GM19438 (cell line): ENCODE measurements at regions not wholly inside any gene's neighbourhood (a gene's known extent, or its start where the extent isn't known, plus 50 kb on each side); places are given as distances from the start of the nearest gene placed in this dataset.

ENCODE experiments used
- ATAC-seq: cut with Tn5 transposase; IDR thresholded peaks from one replicate; pipeline ENCODE4 v1.9.1; 2021; ENCODE audit warnings: low read depth; ENCODE audit not compliant: unreplicated experiment

DNA sequence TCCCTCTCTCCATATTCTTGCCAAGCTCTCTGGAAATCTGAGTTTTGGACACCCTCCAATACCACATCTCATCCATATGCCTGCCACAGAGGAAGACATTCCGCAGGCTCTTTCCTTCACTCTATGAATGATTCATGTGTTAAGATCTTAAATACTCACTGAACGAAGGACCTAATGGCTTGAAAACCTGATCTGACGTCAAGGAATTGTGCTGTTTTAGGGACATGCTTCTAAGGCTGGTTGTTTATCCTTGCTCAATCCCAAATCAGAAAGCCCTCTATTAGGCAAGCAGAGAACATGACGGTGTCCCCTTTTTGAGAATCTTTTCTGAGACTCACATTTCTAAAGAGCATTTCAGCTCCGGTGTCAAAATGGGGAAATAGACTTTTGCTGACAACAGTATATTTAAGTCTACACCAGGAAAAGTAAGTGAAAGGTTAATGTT lies 83.7 kb upstream of the GALNT5 start:
- no peak for ATAC-seq

DNA sequence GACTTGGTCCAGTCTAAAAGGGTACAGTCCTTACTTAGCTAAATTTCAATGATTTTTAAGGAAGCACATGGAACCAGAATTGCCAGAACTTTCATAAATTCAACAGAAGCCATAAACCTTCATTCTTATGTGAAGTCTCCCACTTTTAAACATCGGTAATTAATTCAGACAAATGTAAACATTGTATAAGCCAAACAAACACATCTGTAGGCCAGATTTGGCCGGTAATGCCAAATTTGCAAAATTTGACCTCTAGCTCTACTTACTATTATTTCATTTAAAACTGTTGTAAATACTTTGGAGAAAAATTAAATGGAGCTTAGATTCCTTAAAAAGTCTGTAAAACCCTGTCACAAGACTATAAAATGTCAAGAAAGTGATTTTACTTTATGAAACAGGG lies 83.2 kb upstream of the GALNT5 start:
- ATAC-seq, result no peak

DNA sequence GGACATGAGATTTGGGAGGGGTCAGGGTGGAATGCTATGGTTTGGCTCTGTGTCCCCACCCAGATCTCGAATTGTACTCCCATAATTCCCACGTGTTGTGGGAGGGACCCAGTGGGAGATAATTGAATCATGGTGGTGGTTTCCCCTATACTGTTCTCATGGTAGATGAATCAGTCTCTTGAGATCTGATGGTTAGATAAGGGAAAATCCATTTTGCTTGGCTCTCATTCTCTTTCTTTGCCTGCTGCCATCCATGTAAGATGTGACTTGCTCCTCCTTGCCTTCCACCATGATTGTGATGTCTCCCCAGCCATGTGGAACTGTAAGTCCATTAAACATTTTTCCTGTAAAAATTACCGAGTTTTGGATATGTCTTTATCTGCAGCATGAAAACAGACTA lies 80.9 kb upstream of the GALNT5 start:
- ATAC-seq, result no peak

DNA sequence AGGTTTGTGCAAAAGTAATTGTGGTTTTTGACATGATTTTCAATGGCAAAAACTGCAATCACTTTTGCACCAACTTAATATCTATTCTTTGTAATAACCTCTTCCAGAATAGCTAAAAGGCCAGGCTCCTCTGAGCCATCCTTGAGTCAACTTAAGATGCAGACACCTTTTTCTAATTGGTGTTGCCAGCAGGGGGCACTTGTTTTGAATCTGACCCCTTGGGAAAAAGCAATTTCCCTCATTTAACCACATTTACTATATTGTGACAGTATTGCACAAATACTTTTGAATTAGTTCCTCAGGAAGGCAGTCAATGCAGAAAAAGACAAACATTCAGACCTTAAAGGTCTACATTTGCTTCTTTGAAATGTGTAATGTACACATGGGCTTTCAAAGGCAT lies 78.6 kb upstream of the GALNT5 start:
- no peak for ATAC-seq

DNA sequence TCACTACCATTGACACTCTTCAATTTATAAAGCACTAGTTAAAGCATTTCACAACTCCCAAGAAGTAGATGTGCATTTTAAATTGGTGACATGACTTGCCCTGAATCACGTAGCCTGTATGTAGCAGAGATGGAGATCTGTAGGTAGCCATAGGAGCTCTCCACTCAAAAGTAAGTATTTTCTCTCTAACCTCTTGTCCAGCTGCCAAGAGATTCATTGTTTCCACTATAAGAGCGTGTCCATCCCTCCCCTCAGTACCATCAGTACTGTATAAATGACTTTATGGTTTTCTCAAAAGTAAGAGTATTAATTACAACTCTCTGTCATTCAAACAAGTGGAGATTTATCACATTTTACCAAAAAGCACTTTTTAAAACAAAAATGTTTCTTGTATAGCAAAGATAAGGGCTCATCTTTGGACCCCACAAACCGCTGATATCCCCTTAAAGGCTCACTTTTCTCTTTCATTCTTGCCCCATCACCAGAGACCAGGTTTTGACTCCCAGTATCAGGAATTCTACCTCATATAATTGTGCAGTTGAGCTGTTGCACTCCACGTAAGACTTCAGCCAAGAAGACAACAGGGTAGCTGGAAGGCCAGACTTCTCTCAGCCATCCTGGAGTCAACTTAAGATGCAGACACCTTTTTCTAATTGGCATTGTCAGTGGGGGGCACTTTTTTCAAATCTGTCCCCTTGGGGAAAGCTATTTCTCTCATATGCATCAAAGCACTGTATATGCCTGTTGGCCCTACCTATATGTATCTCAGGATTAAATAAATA lies 78.0 kb upstream of the GALNT5 start:
- ATAC-seq, result no peak

DNA sequence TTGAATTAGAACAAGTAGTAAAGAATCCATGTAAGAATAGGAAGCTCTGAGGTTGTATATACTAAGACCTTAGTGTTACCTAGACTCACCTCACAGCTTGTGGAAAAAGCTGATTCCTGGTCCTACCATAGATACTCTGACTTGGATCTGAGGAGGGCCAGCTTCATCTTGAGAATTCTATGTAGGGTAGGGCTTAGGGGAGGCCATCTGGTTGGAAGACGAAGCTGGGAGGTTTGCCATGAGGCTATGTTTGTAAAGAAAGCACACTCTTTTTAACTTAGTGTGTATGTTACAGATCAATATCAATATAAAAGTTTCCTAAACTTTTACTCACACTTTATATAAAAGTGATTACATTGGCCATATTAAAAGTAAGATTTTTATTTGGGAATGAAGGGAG lies 77.1 kb upstream of the GALNT5 start:
- ATAC-seq, result no peak

DNA sequence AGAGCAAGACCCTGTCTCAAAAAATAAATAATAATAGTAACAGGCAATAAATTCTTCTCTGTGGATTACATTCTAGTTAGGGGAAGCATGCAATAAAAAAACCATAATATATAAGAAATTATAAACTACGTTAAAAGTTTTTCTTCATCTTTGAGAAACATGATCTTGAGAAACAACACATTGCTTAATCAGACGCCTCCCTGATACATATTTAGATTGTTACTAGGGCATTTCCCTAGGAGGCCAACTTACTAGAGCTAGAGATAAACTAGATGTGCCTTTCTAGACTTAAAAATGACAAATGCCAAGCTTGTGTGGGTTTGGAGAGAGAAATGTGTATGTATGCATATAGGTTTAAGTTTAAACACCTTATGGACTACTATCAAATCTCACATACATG lies 76.3 kb upstream of the GALNT5 start:
- no peak for ATAC-seq

DNA sequence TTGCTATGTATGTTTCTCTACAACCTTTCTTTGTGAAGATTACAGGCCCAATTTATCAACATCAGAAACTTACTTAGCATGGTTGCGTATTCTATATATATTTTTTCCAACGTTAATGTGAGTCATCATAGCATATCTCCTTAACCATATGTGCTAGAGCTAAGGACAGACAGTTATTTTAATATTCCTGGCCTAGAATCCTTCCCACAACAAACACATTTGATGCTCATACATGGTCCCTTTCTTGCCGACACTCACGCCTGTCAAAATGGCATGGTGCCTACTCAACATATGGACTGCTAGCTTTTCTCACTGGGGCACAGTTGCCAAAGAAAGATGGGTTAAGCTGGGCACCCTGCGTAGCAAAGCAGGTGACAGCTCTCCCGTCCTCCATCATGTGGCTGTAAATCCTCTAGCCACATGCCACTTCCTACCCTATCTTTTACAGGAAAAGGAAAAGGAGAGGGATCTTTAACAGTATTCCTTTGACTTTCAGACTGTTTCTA lies 75.2 kb upstream of the GALNT5 start:
- ATAC-seq, result no peak

DNA sequence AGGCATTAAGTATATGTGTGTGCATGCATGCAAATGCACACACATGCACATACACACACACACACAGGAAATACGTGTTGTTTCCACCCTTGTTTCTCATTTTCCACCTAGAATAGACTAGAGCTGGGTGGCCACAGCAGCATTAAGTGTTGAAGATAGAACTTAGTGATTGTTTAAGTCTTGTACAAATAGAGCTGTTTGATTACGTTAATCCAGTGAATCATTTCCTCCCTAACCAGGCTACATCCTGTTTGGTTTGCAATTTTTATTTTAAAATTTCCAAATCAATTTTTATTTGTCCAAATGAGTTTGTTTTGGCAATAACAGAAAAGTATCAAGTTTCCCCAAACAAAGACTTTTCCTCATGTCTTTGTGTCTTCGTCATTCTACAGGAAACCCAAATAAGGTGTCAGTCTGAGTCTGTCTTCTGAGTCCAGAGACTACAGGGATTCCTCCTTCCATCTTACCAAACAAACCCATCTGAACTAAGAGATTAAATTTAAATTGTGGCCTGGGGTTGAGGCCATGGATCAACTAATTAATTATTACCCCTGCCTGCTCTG lies 74.6 kb upstream of the GALNT5 start:
- no peak for ATAC-seq

DNA sequence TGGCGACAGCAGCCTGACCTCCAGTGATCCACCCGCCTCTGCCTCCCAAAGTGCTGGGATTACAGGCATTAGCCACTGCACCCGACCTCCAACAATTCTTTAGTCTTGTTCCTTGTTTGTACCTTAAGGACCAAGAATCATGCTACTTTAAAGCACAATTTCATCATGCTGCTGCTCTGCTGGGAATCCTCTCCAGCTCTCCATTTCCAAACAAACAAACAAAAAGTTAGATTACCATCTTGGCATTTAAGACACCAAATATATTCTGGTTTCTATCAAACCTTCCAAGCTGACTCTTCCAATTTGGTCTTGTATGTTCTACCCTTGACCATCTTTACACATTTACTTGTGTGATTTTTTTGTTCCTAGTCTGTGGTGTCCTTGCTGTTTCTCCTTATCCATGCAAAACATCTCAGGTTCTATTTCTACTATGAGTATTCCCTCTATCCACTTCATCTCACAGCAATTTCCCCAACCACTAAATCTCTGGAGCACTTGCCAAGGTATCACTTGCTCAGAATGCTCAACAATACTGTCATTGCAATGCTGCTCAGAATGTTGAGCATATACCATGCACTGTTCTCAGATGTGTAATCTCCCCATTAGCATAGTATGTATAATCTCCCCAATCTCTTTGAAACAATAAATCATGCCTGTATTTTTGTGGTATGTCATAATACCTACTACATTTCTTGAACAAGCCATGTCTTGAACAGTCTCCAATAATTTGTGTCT lies 73.2 kb upstream of the GALNT5 start:
- no peak for ATAC-seq

DNA sequence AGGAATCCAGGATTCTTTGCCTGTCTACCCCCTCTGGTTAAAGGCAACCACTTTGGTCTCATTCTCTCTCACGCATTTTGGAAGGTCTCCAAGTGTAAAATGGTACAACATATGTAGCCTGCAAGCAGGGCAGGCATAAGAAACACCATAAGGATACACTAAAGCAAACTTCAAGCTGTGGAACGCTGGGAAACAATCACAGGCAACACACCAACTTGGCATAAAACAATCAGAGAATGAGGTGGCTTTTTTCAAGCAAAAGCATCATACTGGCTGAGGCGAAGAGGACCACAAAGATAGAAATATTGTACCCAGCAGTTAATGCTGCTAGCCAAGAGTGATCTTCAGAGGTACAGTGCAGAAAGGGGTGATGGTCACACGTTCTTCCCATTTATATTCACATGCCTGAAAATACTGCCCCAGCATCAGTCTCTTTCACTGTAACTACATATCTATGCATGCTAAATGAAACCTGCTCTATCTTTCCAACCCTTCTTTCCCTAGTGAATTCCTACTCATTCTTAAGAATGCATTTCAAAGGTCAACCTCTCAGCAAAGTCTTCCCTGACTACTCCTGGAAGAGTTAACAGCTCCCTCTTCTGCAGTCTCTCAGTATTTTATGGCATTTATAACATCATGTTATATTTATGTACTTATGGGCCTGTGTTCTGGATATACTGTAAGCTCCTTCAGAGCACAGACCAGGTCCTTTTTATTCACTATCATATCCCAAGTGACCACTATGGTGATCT lies 71.9 kb upstream of the GALNT5 start:
- ATAC-seq, result no peak

DNA sequence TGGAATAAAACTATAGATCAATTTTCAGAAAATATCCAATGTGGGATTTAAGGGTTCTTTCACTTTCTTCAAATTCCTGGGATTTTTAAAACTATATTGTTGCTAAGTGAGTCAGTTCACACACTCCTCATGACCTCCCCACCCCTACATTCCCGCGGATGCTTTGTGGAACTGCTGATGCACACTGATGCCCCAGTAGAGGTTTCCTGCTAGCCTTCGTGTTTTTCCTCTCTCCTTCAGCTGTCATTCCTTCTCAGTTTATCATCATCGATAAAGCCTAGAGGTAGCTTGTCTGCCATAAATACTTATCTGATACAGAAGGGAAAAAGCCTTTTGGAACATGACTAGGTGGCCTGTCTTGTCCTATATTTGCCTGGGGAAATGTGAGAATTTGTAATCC lies 67.4 kb upstream of the GALNT5 start:
- no peak for ATAC-seq

DNA sequence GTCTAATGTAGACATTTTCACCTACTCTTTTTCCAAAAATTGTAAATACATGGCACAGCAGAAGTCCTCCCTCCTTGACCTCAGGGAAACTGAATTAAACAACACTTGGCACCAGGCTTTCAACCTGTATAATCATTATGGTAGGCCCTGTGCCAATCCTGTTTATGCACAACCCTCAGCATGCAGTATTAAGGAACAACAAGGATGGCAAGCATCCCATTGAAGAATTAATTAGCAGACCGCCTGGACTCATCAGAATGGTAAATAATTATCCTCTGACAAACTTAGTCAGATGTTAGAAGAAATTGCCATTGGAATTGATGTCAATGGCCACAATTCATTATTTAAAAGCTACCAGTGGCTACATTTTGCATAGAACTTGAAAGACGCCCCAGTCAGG lies 66.3 kb upstream of the GALNT5 start:
- no peak for ATAC-seq

DNA sequence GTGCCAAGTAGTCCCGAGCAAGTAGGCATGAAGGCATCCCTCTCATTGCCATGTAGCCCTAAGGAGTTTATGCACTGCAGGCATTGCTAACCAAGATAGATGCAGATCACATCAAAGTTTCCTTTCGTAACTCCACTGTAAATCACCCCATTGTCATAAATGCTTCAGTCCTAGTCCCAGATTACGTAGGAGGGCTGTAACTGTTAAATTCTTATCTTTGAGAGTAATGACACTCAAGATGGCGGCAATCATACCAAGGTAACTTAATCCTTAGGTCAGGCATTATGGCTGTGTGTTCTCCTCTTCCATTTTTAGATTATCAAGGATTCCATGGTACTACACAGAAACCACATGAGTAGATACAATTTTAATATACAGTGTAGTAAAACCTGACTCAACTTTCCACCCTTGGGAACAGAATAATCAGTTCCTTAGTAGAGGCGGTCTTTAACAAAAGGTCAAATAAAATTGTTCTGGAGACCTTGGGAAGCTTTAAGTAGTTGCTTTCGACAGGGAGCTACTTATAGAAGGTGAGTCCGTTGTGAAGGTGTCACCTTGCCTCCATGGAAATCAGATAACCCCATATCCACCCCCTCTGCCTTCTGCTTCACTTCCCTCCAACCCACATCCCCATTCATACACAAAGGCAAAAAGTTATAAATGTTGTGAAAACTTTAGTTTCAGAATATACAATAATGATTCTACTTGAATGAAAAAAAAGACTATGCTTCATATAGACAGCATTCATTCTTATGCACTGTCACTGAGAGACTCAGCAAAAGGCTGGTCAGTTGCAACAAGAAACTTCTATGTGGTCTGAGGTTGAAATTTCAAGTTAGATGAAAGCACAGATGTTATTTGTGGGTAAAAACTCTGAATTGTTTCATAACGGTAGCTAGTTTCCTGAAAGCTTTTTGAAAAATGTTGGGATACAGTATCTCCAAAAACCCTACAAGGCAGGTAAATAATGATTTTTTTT lies 64.8 kb upstream of the GALNT5 start:
- peak; percentile 85 for ATAC-seq

DNA sequence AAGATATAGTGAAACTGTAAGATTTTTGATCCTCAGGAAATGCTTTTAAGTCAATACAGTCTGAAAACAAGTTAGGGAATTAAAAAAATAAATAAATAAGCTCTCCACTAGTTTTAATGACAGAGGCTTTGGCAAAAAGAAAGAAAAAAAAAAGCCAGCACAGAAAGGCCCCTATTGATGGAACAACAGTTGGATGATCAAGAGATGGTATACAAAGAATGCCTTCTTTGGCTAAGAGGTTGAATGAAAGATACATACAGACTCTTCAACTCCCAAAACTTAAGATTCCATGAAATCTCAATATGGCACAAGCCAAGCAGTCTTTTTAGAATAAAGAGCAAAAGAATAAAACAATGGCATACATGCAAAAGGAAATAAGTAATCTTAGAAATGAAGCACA lies 64.0 kb upstream of the GALNT5 start:
- no peak for ATAC-seq

DNA sequence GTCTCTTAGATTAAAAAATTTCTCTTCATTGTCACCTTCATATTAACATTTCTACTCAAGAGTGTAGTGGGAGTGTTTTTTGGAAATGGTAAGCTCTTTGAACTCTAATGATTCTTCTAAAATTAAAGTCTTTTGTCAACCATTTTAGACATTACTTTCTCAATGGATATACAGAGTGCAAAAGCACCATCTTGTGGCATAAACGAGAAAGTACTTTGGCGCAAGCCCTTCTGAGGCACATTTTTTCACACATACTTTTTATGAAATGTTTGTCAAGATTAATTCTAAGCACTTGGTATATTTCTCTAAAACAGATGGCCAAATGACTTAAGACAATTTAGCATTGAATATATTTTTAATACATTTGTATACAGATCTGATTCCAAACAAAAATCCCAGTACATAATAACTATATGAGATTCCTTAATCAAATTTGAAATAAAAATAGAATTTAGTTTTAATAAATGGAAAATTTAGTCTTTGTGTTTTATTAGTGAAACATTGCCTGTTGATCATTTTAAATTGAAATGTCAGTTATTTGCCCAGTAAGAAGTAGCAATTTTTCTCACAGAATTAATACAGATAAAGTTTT lies 63.3 kb upstream of the GALNT5 start:
- peak; percentile 44 for ATAC-seq

DNA sequence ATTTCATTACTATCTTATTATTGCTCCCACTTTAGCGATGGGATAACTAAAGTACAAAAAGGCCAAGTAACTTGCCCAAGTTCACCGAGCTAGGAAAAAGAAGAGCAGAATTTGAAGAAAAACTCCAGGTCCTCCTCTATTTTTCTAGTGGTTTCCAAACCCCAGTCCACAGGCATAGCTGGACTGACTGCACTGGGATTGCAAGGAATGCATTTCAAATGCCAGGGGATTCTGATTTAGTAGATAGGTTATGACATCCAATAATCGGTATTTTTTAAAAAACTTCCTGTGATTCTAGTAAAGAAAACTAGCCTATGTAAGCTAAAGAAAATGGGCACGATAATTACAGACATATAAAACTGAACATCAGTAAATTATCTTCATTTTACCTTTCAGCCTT lies 62.7 kb upstream of the GALNT5 start:
- no peak for ATAC-seq

DNA sequence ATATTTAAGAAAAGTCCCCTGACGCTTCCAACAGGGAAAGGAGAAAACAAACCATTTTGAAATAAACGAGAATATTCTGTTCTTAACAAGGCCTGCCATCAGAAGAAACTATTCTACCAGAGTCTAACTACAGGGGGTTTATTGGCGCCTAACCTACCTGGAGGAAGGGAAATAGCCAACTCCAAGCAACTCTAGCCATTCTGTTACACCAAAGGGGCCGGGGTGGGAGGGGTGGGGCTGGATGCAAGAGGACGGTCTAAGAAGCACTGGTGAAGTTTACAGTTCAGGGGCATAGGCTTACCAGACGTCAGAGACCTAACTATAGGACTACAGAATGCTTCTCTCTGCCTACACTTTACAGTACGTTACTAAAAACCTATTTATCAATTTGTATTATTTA lies 60.5 kb upstream of the GALNT5 start:
- ATAC-seq, result no peak

DNA sequence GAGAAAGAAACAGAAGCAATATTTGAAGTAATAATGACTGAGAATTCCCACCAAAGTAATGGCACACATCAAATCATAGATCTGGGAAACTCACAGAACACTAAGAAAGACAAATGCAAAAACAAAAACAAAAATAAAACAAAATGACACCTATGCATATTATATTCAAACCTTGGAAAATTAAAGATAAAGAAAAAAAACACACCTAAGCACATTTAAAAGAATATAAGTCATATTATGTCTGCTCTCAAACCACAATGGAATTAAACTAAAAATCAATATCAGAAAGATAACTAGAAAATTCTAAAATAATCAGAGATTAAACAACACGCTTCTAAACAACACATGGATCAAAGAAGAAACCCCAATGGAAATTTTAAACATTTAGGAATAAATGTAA lies 59.7 kb upstream of the GALNT5 start:
- ATAC-seq, result no peak
